ENCODE measurements at regions not wholly inside any gene's neighbourhood (a gene's known extent, or its start where the extent isn't known, plus 50 kb on each side); places are given as distances from the start of the nearest gene placed in this dataset.

DNA sequence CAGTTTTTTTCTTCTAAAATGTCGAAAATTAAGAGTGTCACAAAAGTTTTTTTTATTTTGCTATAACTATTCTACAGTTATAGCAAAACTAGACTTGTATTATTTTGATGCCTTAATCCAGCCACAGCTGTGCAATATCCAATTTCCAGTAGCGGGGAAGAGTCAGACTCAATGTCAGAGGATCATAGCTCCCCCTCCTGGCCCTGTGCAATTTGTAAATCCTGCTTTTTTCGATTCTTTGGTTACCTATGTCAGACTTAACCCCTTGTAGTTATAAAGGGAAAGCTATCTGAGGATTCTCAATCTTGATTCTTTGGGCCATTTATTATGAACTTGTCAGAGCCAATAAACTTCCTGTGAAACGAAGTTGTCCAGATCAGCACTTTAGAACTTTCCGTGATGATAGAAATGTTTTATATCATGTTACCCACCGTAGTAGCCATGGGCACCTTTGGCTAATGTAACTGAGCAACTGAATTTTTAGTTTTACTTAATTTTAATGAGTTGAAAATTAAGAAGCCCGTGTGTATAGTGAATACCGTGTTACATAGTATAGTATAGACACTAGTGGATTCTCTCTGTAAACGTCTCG, 87.7 kb upstream of the PRKCQ start:
- DNase-seq: peak; percentile 14

DNA sequence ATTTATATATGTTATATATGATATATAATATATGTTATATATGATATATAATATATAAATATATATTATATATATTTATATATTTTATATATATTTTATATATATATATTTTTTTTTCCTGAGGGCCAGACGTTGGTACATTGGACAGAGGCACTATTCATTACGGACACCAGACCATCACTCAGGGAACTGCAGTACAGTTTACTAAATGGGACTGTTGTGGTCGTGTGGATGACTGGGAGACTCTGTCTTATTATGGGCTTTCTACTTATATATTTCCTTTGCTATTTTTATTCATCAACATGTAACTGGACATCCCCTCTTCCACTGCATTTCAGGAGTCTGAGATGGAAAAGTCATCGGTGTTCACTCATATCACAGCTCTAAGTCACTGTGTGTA, 87.1 kb upstream of the PRKCQ start:
- no peak for DNase-seq

- no peak for DNase-seq
Measured at GRCh38 chr10:6665847-6666246, 85.8 kb upstream of the PRKCQ start.

DNA sequence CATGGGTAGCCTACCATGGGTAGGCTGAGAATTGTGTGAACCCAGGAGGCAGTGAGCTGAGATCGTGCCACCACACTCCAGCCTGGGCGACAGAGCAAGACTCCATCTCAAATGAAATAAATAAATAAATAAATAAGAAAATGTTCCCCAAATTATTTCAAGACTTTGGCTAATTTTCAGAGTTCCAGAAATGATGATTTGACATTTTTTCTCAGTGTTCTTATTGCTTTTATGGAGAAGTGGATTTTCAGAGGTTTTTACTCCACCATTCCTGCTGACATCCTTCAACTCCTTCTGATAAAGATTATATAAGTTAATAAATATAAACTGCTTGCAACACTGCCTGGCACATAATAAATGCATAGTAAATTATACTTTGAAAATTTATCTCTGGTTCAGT, 80.4 kb upstream of the PRKCQ start:
- DNase-seq: no peak

- no peak for DNase-seq
Measured at GRCh38 chr10:6659451-6659850, 79.4 kb upstream of the PRKCQ start.

DNA sequence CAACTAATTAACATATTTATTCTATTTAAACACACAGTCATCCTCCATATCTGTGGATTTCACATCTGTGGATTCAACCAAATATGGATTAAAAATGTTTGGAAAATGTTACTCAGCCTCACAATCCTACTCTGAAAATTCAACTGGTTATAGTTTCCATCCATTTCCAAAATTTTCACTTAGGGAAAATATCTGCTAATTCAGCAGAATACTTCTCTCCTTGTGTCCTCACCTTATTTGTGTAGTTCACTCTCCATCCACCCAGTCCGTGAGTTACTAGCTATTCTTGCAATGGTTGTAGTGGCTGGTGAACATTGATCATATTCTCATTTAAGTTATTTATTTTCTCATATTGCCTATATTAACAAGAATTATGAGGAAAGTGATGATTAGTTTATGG, 77.6 kb upstream of the PRKCQ start:
- DNase-seq: no peak

GRCh38 chr10:6657196-6657595, 77.1 kb upstream of the PRKCQ start:
- DNase-seq: no peak

DNA sequence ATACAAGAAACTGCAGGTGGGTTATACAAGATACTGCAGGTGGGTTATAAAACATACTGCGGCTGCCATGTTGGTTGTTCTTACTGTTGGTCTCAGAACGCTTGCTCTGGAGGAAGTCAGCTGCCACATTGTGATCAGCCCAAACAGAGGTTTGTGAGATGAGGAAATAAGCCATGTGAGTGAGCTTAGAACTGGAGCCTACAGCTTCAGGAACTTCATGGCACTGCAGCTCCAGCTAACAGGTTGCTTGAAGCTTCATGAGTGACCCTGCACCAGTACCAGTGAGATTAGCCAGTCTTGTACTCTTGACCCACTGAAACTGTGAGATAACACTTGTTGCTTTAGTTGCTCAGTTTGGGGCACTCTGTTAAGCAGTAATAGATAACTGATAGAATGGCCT, 74.5 kb upstream of the PRKCQ start:
- no peak for DNase-seq

DNA sequence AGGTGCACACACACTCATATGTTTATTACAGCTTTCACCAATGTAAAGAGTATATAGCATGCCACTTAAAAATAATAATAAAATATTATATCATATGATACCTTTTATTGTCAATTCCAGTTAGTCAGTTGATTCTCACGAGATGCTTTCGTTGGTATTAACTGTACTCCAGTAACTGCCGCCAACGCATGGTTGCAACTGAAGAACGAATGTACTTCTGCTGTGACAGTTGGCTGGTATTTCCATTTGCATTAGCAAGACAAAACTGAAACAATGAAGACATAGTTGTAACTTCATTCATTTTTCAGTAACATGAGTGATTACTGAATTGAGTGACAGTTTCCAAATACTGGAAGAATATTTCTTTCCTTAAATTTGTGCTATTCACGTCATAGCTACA, 70.5 kb upstream of the PRKCQ start:
- no peak for DNase-seq

DNA sequence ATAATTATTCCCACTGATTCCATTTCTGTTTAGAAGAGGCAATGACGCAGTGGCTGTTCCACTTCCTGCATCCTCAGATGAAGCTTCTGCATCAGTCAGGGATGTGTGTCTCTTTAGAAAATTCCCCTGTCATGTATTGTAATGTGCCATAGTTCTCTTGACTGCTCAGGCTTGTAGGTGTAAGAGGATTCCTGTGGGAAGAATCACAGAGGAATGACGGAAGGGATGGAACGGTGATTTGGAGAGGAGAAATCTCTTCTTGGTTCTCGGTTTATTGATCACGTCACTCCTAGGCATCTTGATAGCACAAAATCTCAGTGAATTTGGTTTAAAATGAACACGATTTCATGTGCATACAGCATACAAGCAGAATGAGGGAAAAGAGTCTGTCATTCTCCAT, 69.8 kb upstream of the PRKCQ start:
- no peak for DNase-seq

GRCh38 chr10:6648894-6649720, 69.0 kb upstream of the PRKCQ start:
- DNase-seq: no peak

GRCh38 chr10:6647811-6648526, 67.9 kb upstream of the PRKCQ start:
- DNase-seq: no peak

- DNase-seq: no peak
Measured at GRCh38 chr10:6643962-6644361, 63.9 kb upstream of the PRKCQ start.

DNA sequence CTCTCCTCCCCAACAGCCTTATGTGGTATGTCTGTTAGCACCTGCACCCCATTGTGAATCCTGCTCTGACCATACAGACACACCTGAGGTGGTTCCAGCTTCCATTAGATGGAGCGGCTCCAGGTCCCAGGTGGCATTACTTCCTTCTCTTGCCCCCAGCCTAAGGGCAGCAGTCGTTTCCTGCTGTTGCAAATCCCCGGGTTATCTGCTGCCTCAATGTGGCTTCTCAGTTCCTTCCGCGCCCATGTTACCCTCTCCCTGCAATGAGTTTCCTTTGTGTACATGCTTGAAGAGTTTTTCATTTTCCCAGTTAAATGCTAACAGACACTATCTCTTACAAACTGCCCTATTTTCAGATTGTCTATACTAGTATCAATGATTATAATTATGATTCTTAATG, 62.8 kb upstream of the PRKCQ start:
- no peak for DNase-seq

DNA sequence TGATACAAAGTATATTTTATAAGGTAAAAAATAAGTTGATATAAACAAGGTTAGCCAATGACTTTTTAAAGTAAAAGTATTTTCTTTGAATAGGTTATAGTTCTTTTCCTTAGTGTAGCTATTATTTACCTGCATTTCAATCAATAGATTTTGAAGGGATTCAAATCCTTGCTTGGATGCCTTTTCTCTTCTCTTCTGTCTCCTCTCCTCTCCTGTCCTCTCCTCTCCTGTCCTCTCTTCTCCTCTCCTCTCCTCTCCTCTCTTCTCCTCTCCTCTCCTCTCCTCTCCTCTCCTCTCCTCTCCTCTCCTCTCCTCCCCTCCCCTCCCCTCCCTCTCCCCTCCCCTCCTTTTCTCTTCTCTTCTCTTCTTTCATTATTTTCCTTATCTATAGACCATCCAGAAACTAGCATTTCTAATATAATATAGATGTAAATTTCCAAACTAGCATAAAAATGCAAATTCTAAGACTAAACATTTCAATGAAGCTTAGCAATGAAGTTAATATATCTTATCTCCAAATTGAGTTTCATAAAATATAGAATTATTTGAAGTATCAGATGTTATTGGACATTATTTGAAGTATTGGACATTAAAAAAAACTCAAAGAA, 60.5 kb upstream of the PRKCQ start:
- DNase-seq: no peak

- DNase-seq: no peak
Measured at GRCh38 chr10:6637053-6637452, 57.0 kb upstream of the PRKCQ start.

- no peak for DNase-seq
Measured at GRCh38 chr10:6635784-6636183, 55.7 kb upstream of the PRKCQ start.

All from fibroblast of skin of right quadriceps (primary cell).